Hypothalamus (tissue), 51 donors: ENCODE measurements at regions not wholly inside any gene's neighbourhood (a gene's known extent, or its start where the extent isn't known, plus 50 kb on each side); places are given as distances from the start of the nearest gene placed in this dataset.

Experiments
- DNase-seq, 51 donors: peaks; one replicate each; lab custom pipeline; 2025; lab: John Stamatoyannopoulos, UW

DNA sequence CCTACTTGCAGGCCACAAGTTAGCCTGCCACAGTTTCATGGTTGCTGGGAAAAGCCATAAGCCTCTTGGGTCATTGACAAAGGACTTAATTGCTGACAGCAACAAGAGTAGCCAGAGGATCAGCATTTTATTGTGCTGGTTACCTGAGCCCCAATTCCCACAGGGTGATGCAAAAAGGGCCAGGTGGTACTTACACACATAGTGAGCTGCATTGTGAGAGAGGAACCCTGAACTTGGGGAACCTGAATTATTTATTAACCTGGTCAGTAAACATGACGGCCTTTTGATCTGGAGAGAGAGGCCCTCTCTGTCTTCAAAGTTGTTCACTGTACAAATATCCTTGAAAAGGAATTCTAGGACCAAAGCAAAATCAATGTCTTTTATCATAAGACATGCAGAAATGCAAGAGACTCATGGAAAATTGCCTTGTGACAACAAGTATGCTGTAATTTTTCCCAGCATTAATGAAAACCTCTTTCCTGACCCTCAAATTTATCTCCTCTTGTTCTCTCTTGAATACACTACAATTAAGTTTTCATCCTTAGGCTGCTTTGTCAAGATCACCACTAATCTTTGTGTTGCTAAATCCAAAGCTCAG, 102.9 kb upstream of the PHYHIPL start:
- no peak for DNase-seq

DNA sequence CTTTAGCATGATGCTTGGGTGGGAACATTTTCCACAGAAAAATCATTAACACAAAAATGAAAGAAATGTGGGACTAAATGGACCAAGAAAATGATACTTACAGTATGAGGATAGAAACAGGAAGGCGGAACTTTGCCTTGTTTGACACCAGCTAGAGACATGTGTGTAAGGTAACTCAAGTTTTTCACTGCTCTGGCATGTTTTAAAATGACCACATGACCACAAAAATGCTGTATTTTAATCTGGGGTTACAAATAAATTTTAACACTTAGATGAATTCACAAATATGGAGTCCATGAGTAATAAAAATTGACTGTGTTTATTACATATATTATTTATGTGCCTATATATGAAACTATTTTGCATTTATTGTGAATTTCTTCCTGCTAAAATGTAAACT, 100.9 kb upstream of the PHYHIPL start:
- no peak for DNase-seq

DNA sequence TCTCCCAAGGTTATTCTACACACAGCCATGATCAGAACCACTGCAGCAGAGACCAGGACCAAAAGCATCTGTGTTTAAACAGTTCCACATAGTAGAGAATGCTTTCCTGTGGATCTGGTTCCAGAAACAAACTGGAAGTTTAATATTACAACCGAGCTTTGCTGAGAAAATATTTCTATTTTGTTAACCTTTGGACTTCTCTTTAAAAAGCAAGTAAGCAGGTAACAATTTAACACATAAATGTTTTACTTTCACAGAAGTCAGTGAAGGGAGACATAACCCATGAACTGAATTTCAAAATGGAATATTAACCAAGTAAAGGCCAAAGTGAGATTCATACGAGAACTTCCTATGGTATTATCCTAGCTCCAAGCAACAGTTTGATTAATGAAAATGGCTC, 98.6 kb upstream of the PHYHIPL start:
- DNase-seq, result no peak

DNA sequence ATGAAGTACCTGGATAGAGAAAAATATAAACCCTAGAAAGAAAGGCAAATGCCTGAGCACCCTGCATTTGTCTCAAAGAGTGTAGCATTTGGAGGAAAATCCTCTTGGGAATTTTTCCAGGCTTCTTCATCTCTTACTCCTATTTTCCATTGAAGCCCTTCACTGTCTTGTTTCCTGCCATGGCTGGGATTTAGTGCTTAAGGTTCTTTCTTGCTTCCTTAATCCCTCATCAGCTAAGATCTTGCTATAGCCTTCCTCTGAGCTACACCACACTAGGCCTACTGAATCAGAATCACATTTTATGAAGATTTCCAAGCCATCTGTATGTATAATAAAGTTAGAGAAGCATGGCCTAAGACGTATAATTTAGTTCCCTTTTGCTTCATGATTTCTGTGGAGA, 97.5 kb upstream of the PHYHIPL start:
- DNase-seq, result no peak

DNA sequence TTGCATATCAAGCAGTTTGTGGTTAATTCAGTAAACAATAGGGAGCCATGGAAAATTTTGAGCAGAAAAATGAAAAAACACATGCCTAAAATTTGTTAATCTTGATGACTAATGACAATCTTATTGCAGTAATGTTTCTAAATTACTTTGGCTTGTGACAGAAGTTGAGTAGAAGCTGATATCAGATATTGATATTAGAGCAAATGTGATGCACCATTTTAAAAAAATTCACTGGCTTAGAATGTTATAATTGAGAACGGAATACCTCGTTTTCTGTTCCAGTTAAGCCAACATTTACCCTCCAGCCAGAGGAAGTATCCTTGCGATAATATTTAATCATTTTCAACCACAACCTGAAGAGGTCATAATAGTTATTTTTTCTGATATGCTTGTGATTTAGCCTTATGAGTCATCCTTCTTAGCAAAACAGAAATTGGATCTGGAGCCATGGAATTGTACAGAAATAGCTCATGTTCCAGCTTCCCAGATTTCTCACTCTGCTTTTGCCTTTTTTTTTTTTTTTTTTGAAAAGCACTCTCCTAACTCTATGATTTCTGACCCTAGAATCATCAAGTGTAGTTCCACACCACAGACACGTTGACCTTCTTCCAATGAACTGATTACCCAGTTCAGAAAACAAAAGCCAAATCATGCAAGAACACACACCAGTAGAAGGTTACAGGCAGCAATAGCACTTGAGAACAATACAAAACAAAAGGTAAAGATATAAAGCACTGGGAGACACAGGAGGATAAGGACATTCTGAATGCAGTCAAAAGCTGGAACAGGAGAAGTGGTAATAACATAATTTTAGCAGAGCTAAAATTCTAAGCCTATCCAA, 96.8 kb upstream of the PHYHIPL start:
- DNase-seq, result peak in 1 of 51 donors; percentile 20

DNA sequence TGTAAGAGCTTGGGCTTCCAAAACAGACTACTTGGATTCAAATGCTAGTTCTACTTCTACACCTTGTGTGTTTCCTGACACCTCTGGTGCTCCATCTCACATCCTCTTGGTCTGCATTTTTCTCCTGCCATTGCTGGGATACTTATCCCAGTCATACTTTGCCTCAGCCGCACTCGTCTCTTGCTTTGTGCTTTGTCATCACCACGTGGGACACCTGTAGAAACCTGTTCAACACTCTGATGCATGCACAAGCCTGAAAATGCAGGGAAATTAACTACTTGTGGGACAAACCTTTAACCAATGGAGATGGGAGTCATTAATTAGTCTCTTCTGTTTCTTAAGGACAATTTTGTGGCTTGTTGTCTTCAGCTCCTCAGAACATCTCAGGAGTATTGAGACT, 94.2 kb upstream of the PHYHIPL start:
- no peak for DNase-seq

DNA sequence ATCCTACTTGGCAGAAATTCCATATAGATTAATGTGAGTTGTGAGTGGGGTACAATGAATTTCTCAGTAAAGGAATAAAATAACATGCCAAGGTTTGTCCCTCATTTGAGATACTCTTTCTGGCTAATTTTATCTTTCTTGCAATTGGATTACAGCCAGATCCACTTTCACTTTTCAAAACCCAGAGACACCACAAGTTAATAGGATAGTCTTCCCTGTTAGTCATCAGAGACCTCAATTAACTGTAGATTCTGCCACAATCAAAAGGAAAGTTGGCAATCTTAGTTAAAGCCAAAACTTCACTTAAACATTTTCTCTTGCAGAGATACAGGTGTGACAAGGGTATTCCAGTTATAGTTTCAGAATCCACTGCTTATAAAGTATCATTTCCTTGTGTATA, 91.4 kb upstream of the PHYHIPL start:
- DNase-seq, result no peak

DNA sequence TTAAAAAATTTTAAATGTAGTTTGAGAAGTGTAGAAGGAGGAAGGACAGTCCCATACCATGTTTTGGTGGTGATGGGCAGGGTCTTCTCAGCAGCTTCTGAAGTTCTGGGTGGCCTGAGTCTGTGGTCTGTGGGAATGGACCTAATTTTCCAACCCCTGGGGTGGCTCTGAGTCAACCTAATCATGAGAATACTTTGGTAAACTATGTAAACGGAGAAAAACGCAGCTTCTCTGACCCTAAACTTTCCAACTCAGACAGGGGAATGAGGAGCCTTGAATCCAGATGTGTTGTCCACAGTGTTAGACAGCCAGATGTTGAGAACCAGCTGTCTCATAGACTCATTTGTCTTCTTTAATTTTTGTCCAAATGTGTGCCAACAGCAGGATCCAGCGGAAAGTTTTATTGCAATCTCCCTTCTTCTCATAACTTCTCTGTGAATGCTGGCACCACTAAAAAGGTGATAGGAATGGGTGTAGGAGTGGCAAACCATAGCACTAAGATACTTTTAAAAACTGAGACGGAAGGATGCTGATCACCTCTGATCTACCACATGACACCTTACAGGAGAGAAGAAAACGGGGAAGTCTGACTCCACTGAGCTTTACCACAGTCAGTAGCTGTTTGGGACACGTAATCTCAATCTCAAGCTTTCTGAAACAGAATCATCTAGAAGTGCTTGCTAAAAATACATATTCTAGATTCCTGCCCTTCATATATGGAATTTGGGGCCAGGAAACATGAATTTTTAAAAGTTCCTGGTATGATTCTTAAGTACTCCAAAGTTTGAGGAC, 90.5 kb upstream of the PHYHIPL start:
- no peak for DNase-seq

DNA sequence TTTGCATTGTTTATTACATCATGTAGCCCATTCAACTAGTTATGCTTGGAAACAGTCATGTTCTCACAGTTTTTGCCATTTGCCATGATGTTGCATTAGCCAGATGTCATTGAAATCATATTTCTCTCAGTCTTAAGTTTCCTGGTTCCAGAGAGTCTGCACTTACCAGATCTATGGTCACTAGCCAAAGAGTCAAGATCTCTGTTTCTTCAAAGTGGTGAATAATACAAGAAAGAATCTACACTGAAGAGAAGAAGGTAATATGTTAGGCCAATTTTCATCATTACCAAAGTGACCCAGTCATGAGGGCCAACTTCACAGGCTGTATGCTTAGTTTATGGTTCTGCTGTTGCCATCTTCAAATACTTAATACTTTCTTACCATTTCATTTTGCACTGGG, 89.0 kb upstream of the PHYHIPL start:
- no peak for DNase-seq

DNA sequence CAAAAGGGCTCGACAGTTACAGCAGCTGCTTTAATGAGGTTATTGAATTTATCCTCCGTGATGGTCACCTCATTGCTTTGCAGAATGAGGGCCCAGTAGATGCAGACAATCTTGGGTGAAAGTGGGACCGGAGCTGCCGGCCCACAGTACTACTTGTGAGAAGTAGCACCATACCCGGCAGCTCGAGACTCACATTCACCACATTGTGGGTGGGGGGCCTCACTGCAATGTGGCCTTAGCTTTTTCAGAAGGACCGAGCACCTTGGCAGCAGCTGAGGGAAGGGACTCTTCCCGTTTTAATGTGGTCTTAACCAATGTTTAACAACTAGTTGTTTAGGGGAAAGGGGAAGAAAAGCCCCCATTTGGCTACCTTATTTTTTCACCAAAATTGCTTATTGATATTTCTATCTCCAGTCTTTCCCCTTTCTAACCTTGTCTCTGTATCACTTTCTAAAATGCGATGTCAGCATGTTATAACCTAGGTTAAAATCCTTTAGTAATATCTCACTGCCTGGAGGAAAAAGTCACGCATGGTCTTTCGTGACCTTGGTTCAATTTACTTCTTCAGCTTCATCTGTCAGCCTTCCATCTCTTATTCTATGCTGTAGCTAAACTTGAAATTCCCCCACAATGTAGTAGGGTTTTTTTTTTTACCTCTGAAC, 87.4 kb upstream of the PHYHIPL start:
- DNase-seq, result no peak

DNA sequence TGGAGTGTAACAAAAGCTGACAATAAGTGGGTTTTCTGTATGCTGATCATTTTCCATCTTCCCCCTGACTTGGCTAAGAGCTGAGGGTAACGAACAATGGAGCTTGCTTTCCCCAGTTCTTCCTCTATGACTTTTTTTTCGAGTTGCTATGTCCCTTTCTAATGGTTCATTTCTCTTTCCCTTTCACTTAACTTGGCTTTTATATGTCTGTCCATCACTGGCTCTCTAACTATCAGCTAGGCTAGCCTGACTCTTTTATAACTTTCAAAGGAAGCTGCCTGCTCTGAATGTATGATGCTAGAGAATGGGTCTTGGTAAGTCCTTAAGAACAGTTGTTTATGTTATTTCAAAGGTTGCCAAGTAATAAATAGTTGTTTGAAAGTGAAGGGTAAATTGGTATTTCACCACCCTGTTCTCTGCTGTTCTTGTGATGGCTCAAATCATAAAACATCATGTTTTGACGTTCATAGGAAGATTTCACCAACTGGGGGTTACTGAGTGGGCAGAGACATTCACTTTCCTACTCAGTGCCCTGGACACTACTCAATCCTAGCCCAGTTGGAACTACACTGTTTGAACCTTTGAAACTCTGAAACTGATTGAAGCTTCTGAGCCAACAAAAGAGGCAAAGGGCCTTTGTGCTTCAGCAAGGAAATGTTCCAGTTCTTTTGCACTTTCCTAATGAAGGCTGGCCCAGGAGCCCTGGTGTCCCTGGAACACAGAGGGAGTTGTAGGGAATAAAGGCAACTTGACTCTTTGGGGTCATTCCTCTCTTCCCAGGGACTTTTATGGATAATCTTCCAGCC, 85.4 kb upstream of the PHYHIPL start:
- DNase-seq, result peak in 25 of 51 donors; percentile 3 to 62 (median 26)

DNA sequence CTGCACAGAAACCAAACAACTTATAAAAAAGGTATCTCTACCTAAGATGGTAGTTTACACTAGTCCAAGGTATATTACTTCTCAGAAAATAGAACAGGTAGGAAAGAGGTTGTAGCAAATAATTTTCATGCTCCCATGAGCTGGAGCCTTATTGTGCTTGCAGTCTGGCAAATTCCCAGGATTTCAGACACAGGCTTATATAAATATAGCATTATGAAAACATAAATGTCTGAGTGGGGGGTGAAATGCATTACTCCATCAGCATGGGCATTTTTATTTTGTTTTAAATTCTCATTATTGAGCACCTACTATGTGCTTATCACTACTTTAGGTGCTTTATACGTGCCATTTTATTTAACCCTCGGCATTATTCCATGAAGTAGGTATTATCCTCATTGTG, 83.0 kb upstream of the PHYHIPL start:
- no peak for DNase-seq

DNA sequence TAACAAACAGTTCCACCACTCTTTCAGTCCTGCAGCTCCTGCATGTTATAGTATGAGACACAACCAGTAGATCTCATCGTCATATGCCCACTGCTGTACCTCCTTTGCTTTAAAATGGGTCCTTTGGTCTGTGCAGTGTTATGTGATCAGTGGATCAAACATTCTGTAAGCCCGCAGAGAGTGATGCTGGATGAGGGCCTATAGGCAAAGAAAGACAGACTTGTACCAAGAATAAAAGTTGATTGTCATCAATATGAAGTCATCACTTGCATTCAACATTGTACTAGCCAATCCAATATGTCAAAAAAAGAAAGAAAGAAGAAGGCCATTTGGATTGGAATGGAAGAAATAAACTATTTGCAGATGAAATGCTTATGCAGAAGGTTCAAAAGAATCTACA, 79.8 kb upstream of the PHYHIPL start:
- DNase-seq, result peak in 7 of 51 donors; percentile 3 to 79 (median 35)

DNA sequence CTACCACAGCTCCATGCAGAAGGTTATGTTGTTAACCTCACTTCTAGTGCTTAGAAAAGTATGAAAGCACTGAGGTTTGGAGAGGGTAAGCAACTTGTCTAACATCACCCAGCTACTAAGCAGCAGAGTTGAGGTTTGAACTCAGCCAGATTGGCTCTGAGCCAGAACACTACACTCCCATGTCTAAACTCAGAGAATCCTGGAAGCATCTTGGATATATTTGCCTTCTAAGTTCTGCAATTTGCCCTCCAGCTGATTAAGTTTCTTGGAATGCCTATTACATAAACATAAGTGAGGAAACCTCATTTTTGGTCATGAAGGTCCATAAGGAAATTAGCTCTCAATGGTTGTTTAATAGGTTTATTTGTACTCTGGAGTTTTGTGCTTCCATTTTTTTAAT, 78.1 kb upstream of the PHYHIPL start:
- no peak for DNase-seq

DNA sequence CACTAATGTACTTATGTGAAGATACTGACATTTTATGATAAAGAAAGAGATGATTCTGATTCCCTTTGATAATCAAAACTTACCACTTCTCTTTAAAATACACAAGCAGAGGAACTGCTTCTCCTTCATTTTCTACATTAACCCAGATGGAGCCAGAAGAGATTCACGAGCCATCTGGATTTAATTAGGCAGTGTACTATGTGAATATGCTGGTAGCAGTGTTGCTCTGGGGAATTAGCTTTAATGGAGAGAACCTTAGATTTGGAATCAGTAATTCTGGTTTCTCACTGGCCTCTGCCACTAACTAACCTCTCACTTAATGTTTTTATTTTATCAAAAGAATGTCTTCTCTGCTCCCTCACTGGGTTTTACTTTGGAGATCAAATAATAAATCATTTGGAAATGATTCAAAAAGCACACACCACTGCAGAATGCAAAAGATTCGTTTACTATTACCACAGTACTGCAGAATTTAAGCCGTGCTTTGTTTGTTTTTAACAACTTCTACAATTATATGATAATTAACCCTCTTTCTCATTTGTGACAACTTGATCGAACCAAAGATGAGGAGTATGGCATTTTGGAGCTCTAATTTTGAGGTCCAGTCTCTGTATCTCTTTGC, 77.5 kb upstream of the PHYHIPL start:
- peak in 1 of 51 donors; percentile 63 for DNase-seq

DNA sequence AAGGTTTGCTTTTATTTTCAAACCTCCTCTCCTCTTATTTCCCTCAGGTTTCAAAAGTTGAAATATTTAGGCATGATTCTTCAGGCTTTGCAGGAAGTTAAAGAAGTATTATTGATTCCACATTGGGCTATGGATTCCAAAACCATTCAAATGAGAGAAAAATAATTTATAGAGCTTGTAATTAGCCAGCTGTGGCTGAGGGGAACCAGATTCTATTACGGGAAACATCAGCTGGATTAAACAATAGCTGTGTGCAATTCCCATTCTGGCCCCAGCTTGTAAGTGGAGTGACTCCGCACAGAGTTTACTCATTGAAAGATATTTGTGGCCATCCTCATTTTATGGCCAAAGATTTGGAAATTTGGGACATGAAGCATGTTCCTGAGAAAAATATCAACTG, 77.0 kb upstream of the PHYHIPL start:
- no peak for DNase-seq

DNA sequence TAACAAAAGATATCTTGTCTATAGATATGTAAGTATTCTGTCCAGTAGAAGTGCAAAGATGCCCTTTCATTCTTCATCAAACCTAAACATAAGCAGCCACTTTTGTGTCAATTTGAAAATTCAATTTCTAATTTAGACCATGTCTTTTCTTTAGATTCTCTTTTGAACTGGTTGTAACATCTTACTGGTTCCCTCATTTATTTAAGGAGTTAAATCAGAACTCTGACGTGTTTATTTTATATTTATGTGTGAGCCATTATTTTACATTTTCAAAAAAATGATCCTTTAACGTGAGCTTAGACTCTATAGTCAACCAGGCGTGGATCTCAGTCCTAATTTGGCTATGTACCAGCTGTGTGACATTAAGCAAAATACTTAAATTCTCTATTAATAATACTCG, 74.0 kb upstream of the PHYHIPL start:
- DNase-seq, result no peak

DNA sequence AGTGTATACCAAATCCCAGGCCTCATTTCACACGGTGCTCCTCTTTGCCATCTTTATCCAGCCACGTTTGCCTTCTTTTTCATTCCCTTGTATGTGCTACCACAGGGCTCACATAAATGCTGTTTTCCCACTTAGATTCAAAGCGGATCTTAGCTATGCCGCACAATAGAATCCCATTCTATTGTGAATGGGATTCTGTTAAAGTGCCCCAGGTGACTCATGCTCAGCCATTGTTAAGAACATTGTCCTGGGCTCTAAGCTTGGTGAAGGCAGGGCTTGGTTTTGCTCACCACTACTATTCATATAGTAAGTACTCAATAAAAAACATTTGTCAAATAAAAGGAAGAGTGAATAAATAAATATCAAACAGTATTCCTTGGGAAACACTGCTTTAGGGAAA, 72.3 kb upstream of the PHYHIPL start:
- DNase-seq, result no peak

DNA sequence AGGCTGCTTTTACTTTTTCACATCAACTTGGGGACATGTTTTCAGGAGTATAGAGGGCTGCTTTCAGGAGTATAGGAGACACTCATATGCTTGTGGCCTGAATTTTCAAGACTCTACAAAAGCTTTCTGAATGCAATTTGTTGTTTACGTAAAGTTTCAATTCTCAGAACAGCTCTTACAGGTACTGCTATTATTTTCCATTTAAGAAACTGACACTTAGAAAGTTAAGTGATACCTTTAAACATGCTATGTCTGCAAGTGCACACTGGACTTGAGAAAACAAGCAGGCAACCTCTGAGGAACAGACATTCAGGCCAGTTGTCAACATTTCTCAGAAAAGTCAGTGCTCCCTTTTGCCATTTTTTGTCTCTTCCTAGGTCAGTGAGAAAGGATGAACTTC, 70.0 kb upstream of the PHYHIPL start:
- no peak for DNase-seq

DNA sequence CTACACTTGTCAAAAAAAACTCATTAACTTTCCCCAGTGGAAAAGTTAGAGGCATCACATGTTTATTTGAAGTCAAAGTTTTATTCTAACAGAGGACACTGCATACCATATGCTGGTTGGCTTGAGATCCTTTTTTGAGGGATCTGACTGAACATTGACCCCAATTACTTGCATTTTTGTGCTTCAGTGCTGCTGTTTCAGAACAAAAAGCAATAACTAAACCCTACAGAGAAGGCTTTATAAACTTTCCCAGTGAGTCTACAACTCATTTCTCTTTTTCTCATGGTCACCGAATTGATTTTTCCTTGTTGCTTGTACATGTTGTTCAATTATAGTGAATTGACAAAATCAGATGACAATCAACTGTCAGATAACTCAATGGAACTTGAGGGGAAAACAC, 69.3 kb upstream of the PHYHIPL start:
- DNase-seq, result no peak
